ENCODE measurements at regions not wholly inside any gene's neighbourhood (a gene's known extent, or its start where the extent isn't known, plus 50 kb on each side); places are given as distances from the start of the nearest gene placed in this dataset.

GRCh38 chr17:79370126-79370525, 240.7 kb downstream of the RBFOX3 start:
- 67 to 87% (median 76%) methylated on average over 6 to 8 of the region's 8 CpGs for WGBS, 5 donors
- H3K36me3 ChIP-seq = no peaks in the 10 kb centered on the region
- H3K9me3 ChIP-seq = no peaks in the 10 kb centered on the region
- H3K4me1 ChIP-seq = no peaks in the 10 kb centered on the region
- DNase-seq = no peak
- H3K27ac ChIP-seq = no peak overlapping the region
- H3K4me3 ChIP-seq = no peak overlapping the region
- intact Hi-C loops (cut with DNase I; ENCODE audit: low total_unique reads) = no loop called here
- TF ChIP-seq POLR2A (IDR thresholded peaks at IDR 0.05) = no peak
- no peak for TF ChIP-seq CTCF (IDR thresholded peaks at IDR 0.05 in 8 of 11, conservative IDR thresholded peaks at IDR 0.05 in 3 of 11)
- no peak for TF ChIP-seq POLR2AphosphoS5 (IDR thresholded peaks at IDR 0.05)
- peaks cover 0 to 93% (median 2%) of the 10 kb centered on the region in 7 donors for H3K27me3 ChIP-seq (replicated peaks in 1 of 7)

GRCh38 chr17:79369532-79369931, 241.3 kb downstream of the RBFOX3 start:
- intact Hi-C loops (cut with DNase I; ENCODE audit: low total_unique reads) = no loop called here
- no peak overlapping the region for H3K27ac ChIP-seq
- no peaks in the 10 kb centered on the region for H3K9me3 ChIP-seq
- 66 to 81% (median 79%) methylated on average over 9 of the region's 9 CpGs for WGBS, 5 donors
- DNase-seq = no peak
- no peak overlapping the region for H3K4me3 ChIP-seq
- TF ChIP-seq POLR2AphosphoS5 (IDR thresholded peaks at IDR 0.05) (no peak), CTCF (IDR thresholded peaks at IDR 0.05 in 8 of 11, conservative IDR thresholded peaks at IDR 0.05 in 3 of 11) (no peak), POLR2A (IDR thresholded peaks at IDR 0.05) (no peak)
- no peaks in the 10 kb centered on the region for H3K36me3 ChIP-seq
- no peaks in the 10 kb centered on the region for H3K4me1 ChIP-seq
- peaks cover 0 to 94% (median 2%) of the 10 kb centered on the region in 7 donors for H3K27me3 ChIP-seq (replicated peaks in 1 of 7)

GRCh38 chr17:79369001-79369400, 241.8 kb downstream of the RBFOX3 start:
- Histone ChIP-seq H3K9me3 (no peaks in the 10 kb centered on the region), H3K27ac (no peak overlapping the region), H3K4me1 (no peaks in the 10 kb centered on the region), H3K36me3 (no peaks in the 10 kb centered on the region), H3K4me3 (no peak overlapping the region), H3K27me3 (replicated peaks in 1 of 7) (peaks cover 0 to 94% (median 2%) of the 10 kb centered on the region in 7 donors)
- no peak for DNase-seq
- TF ChIP-seq POLR2AphosphoS5 (IDR thresholded peaks at IDR 0.05) (no peak), CTCF (IDR thresholded peaks at IDR 0.05 in 8 of 11, conservative IDR thresholded peaks at IDR 0.05 in 3 of 11) (no peak), POLR2A (IDR thresholded peaks at IDR 0.05) (no peak)
- WGBS, 5 donors = 78 to 89% (median 83%) methylated on average over 13 to 14 of the region's 14 CpGs
- intact Hi-C loops (cut with DNase I; ENCODE audit: low total_unique reads) = no loop called here

GRCh38 chr17:79368521-79368920, 242.3 kb downstream of the RBFOX3 start:
- no peak for DNase-seq
- TF ChIP-seq CTCF (IDR thresholded peaks at IDR 0.05 in 8 of 11, conservative IDR thresholded peaks at IDR 0.05 in 3 of 11) (no peak), POLR2A (IDR thresholded peaks at IDR 0.05) (no peak), POLR2AphosphoS5 (IDR thresholded peaks at IDR 0.05) (no peak)

More at GRCh38 chr17:79368521-79368920, 242.3 kb downstream of the RBFOX3 start:
- Histone ChIP-seq H3K27me3 (replicated peaks in 1 of 7) (peaks cover 0 to 94% (median 2%) of the 10 kb centered on the region in 7 donors), H3K4me3 (no peak overlapping the region), H3K9me3 (no peaks in the 10 kb centered on the region), H3K27ac (no peak overlapping the region), H3K36me3 (no peaks in the 10 kb centered on the region), H3K4me1 (no peaks in the 10 kb centered on the region)
- 84 to 92% (median 90%) methylated on average over 9 of the region's 9 CpGs for WGBS, 5 donors
- intact Hi-C loops (cut with DNase I; ENCODE audit: low total_unique reads) = no loop called here
